ENCODE measurements at regions not wholly inside any gene's neighbourhood (a gene's known extent, or its start where the extent isn't known, plus 50 kb on each side); places are given as distances from the start of the nearest gene placed in this dataset.

- ATAC-seq (ENCODE audit: insufficient number of reproducible peaks, low FRiP score, low read depth) = no peak
- Histone ChIP-seq H3K9me3 (no peaks in the 10 kb centered on the region), H3K36me3 (no peaks in the 10 kb centered on the region)
Observed at GRCh38 chr12:17266856-17267255, 660.9 kb upstream of the LMO3 start.

GRCh38 chr12:17264603-17265002, 658.6 kb upstream of the LMO3 start:
- no peak for ATAC-seq (ENCODE audit: insufficient number of reproducible peaks, low FRiP score, low read depth)
- H3K4me1 ChIP-seq (ENCODE audit: control insufficient read depth in 1 of 2, low read depth in 2 of 2) = no peaks in the 10 kb centered on the region
- no peak for TF ChIP-seq CTCF (IDR thresholded peaks at IDR 0.05)
- no peaks in the 10 kb centered on the region for H3K36me3 ChIP-seq
- H3K4me3 ChIP-seq = no peak overlapping the region
- DNase-seq (ENCODE audit: low spot score) = no peak
- no peaks in the 10 kb centered on the region for H3K27me3 ChIP-seq (replicated peaks; ENCODE audit: insufficient read depth)
- H3K27ac ChIP-seq = no peak overlapping the region
- H3K9me3 ChIP-seq = no peaks in the 10 kb centered on the region

More at GRCh38 chr12:17266856-17267255, 660.9 kb upstream of the LMO3 start:
- Histone ChIP-seq H3K4me1 (ENCODE audit: control insufficient read depth in 1 of 2, low read depth in 2 of 2) (no peaks in the 10 kb centered on the region), H3K27me3 (replicated peaks; ENCODE audit: insufficient read depth) (no peaks in the 10 kb centered on the region), H3K27ac (no peak overlapping the region), H3K4me3 (no peak overlapping the region)
- no peak for DNase-seq (ENCODE audit: low spot score)
- TF ChIP-seq CTCF (IDR thresholded peaks at IDR 0.05) = no peak

- no peak for TF ChIP-seq CTCF (IDR thresholded peaks at IDR 0.05)
- Histone ChIP-seq H3K36me3 (no peaks in the 10 kb centered on the region), H3K9me3 (no peaks in the 10 kb centered on the region), H3K27ac (no peak overlapping the region), H3K4me1 (ENCODE audit: control insufficient read depth in 1 of 2, low read depth in 2 of 2) (no peaks in the 10 kb centered on the region), H3K27me3 (replicated peaks; ENCODE audit: insufficient read depth) (no peaks in the 10 kb centered on the region), H3K4me3 (no peak overlapping the region)
- ATAC-seq (ENCODE audit: insufficient number of reproducible peaks, low FRiP score, low read depth) = no peak
- DNase-seq (ENCODE audit: low spot score) = no peak
Observed at GRCh38 chr12:17239874-17240273, 633.9 kb upstream of the LMO3 start.

- Histone ChIP-seq H3K36me3 (no peaks in the 10 kb centered on the region), H3K27me3 (replicated peaks; ENCODE audit: insufficient read depth) (no peaks in the 10 kb centered on the region), H3K27ac (no peak overlapping the region), H3K4me1 (ENCODE audit: control insufficient read depth in 1 of 2, low read depth in 2 of 2) (no peaks in the 10 kb centered on the region), H3K4me3 (no peak overlapping the region), H3K9me3 (no peaks in the 10 kb centered on the region)
- TF ChIP-seq CTCF (IDR thresholded peaks at IDR 0.05) = no peak
- no peak for ATAC-seq (ENCODE audit: insufficient number of reproducible peaks, low FRiP score, low read depth)
- DNase-seq (ENCODE audit: low spot score) = no peak
Observed at GRCh38 chr12:17235996-17236395, 630.0 kb upstream of the LMO3 start.

GRCh38 chr12:17215759-17216570, 610.0 kb upstream of the LMO3 start:
- no peak for TF ChIP-seq CTCF (IDR thresholded peaks at IDR 0.05)
- H3K36me3 ChIP-seq = no peaks in the 10 kb centered on the region
- H3K9me3 ChIP-seq = no peaks in the 10 kb centered on the region
- no peak overlapping the region for H3K4me3 ChIP-seq
- DNase-seq (ENCODE audit: low spot score) (no peak), ATAC-seq (ENCODE audit: insufficient number of reproducible peaks, low FRiP score, low read depth) (no peak)
- no peak overlapping the region for H3K27ac ChIP-seq
- no peaks in the 10 kb centered on the region for H3K4me1 ChIP-seq (ENCODE audit: control insufficient read depth in 1 of 2, low read depth in 2 of 2)
- H3K27me3 ChIP-seq (replicated peaks; ENCODE audit: insufficient read depth) = no peaks in the 10 kb centered on the region
